ENCODE measurements at regions not wholly inside any gene's neighbourhood (a gene's known extent, or its start where the extent isn't known, plus 50 kb on each side); places are given as distances from the start of the nearest gene placed in this dataset.

DNA sequence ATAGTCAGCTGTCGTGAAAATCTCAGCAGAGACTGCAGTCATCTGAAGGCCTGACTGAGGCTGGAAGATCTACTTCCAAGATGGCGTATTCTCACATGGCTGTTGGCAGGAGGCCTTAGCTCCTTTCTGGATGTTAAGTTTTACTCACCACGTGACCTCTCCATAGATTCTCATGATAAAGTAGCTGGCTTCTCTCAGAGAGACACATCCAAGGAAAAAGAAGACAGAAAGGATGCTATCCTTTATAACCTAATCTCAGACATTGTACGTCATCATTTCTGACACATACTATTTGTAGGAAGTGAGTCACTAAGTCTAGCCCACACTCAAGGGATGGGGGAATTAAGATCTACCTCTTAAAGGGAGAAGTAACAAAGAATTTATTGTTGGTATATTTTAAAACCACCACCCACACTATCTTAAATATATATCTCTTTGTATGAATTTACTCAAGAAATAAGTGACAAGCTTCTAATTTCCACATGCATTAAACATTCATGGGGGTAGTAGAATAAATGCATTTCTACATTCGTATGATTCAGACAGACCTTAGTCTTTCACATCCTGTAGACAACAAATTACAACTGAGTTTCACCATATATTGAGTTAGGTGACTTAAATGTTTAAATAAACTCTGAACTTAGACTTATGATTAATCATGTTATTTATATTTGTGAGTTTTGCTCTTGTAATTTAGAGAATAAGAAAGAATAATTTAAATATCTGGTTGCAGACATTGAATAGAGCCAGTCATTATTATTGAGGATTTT is 411.0 kb downstream of the LRIG3 start:
- DNase-seq (ENCODE audit: low read depth): peak; percentile 91
- TF ChIP-seq, protein P1, sequence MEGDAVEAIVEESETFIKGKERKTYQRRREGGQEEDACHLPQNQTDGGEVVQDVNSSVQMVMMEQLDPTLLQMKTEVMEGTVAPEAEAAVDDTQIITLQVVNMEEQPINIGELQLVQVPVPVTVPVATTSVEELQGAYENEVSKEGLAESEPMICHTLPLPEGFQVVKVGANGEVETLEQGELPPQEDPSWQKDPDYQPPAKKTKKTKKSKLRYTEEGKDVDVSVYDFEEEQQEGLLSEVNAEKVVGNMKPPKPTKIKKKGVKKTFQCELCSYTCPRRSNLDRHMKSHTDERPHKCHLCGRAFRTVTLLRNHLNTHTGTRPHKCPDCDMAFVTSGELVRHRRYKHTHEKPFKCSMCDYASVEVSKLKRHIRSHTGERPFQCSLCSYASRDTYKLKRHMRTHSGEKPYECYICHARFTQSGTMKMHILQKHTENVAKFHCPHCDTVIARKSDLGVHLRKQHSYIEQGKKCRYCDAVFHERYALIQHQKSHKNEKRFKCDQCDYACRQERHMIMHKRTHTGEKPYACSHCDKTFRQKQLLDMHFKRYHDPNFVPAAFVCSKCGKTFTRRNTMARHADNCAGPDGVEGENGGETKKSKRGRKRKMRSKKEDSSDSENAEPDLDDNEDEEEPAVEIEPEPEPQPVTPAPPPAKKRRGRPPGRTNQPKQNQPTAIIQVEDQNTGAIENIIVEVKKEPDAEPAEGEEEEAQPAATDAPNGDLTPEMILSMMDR (conservative IDR thresholded peaks at IDR 0.05; ENCODE audit: control insufficient read depth, insufficient read depth, low read depth, low read length): no peak
- no peak overlapping the region for H3K4me3 ChIP-seq (ENCODE audit: control insufficient read depth, low read depth, low read length)

DNA sequence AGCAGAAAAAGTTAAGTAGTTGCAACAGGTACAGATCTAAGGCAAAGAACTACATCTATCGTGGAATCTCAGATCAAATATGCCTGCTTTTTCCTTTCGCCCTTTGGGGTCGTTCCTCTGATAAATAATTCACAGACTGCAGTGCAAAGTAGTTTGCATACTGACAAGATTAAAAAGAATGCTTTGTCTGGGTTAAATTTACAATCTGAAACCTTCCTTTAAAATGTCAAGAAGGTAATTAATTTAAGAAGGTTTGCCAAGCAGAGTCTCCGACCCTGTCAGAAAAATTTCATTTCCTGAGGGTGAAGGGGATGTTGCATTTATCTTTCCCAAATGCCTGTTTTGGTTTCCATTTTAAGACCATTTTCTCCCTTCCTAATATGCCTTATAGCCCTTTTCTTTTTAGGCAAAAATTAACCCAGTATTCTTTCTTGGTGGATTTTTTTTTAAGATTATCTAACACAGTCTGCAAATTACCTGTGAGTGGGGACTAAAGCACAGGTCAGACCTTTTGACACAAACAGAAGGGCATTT is 406.9 kb downstream of the LRIG3 start:
- DNase-seq (ENCODE audit: low read depth): no peak
- no peak overlapping the region for H3K4me3 ChIP-seq (ENCODE audit: control insufficient read depth, low read depth, low read length)
- TF ChIP-seq, protein P1 (conservative IDR thresholded peaks at IDR 0.05; ENCODE audit: control insufficient read depth, insufficient read depth, low read depth, low read length): no peak

DNA sequence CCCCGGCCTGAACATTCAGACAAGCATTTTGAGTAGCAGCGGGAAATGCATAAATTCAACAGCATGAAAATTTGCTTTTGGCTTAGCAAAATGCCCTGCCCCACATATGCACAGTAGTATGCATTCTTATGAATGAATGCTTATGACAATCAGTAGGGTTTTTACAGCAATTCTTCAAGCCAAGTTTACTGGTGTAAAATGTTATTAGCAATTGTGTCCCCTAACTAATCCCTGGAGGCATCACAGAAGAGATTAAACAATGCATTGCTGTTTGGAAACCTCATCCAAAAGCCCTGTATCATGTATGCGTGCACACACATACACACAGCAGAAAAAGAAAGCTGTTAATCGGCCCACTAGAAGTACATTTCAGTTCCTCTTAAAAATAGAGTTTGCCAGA is 406.5 kb downstream of the LRIG3 start:
- no peak for DNase-seq (ENCODE audit: low read depth)

DNA sequence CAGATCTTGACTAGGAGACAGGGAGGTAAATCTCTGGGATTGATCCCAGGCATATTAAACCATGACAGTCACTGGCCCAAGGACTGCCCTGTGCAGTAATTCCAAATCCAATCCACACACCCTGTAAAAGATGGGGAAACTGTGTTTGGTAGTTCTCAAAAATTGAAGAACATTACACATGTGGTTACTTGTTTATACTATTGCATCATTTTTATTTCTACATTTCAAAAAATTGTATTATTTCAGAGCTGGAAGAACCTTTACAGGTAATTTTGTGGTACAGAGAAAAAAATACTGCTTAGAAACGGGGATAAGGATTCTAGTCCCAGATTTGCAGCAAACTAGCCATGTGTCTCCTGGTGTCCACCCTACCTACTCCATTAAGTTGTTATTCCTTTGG is 400.5 kb downstream of the LRIG3 start:
- no peak overlapping the region for H3K4me3 ChIP-seq (ENCODE audit: control insufficient read depth, low read depth, low read length)
- no peak for DNase-seq (ENCODE audit: low read depth)
- TF ChIP-seq, protein P1 (conservative IDR thresholded peaks at IDR 0.05; ENCODE audit: control insufficient read depth, insufficient read depth, low read depth, low read length): no peak

More for the DNA sequence above, 406.5 kb downstream of the LRIG3 start:
- H3K4me3 ChIP-seq (ENCODE audit: control insufficient read depth, low read depth, low read length): no peak overlapping the region
- TF ChIP-seq, protein P1 (conservative IDR thresholded peaks at IDR 0.05; ENCODE audit: control insufficient read depth, insufficient read depth, low read depth, low read length): no peak

DNA sequence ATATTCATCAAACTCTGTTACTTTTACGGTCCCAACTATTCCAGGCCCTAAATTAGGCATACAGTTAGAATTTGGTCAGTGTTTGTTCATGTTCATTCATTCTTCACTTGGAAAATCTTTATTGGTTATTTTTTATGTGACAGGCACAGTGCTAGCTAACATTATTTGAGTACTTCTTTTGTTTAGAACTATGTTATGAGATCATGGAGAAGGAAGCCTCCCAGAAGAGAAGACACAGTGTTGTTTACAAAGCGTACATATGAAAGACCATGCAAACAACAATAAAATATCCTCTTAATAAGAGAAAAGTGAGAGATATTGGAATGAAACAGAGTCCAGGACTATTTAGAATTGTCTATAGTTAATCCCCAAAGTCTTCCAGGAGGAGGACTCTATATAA is 399.2 kb downstream of the LRIG3 start:
- DNase-seq (ENCODE audit: low read depth): no peak
- TF ChIP-seq, protein P1 (conservative IDR thresholded peaks at IDR 0.05; ENCODE audit: control insufficient read depth, insufficient read depth, low read depth, low read length): no peak
- H3K4me3 ChIP-seq (ENCODE audit: control insufficient read depth, low read depth, low read length): no peak overlapping the region

DNA sequence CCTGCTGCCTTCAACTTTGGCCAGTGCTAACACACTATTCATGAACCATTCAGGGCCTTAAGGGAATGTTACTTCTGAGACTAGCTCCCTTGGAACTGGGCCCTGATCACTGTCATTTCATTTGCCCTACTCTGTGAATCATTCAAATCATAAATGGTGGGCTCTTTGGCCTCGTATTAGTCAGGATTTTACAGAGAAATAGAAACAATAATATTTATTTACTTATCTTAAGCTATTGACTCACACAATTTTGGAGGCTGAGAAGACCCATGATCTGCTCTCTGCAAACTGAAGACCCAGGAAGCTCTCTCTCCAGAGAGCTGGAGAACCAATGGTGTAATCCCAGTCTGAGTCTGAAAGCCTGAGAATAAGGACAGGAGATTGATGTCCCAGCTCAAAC is 398.5 kb downstream of the LRIG3 start:
- peak; percentile 55 for DNase-seq (ENCODE audit: low read depth)
- TF ChIP-seq, protein P1 (conservative IDR thresholded peaks at IDR 0.05; ENCODE audit: control insufficient read depth, insufficient read depth, low read depth, low read length): no peak
- no peak overlapping the region for H3K4me3 ChIP-seq (ENCODE audit: control insufficient read depth, low read depth, low read length)

All from fibroblast of mammary gland (primary cell).